ENCODE measurements at regions not wholly inside any gene's neighbourhood (a gene's known extent, or its start where the extent isn't known, plus 50 kb on each side); places are given as distances from the start of the nearest gene placed in this dataset.

GRCh38 chrX:65610481-65610880, 57.0 kb upstream of the MSN start:
- CTCF ChIA-PET: no interaction called here
- Histone ChIP-seq H3K4me1 (ENCODE audit: control insufficient read depth, insufficient read depth, low read length) (no peaks in the 10 kb centered on the region), H3K36me3 (ENCODE audit: control insufficient read depth in 2 of 2, insufficient read depth in 1 of 2, low read length in 2 of 2) (no peaks in the 10 kb centered on the region), H3K9me3 (ENCODE audit: control insufficient read depth, insufficient read depth, low read depth, low read length) (no peaks in the 10 kb centered on the region; the same call in 1 of the 2 replicates), H3K4me3 (ENCODE audit: low read depth, low read length) (no peak overlapping the region), H3K27ac (ENCODE audit: extremely low read depth, low read depth, low read length) (no peak overlapping the region)
- TF ChIP-seq ZNF580 (tag by site-specific recombination; IDR thresholded peaks at IDR 0.05) (no peak), ZNF423 (tag by site-specific recombination; IDR thresholded peaks at IDR 0.05) (no peak), ZNF140 (tag by site-specific recombination; IDR thresholded peaks at IDR 0.05) (peak; percentile 50; the same call in 1 of the 2 replicates), ZNF626 (tag by site-specific recombination; IDR thresholded peaks at IDR 0.05) (no peak), ZNF391 (tag by site-specific recombination; IDR thresholded peaks at IDR 0.05; ENCODE audit: borderline replicate concordance, low read depth) (no peak), ZNF692 (tag by site-specific recombination; IDR thresholded peaks at IDR 0.05) (no peak)
- POLR2A ChIA-PET: no interaction called here

GRCh38 chrX:65610040-65610439, 57.4 kb upstream of the MSN start:
- Histone ChIP-seq H3K27ac (ENCODE audit: extremely low read depth, low read depth, low read length) (no peak overlapping the region), H3K4me3 (ENCODE audit: low read depth, low read length) (no peak overlapping the region), H3K9me3 (ENCODE audit: control insufficient read depth, insufficient read depth, low read depth, low read length) (no peaks in the 10 kb centered on the region; the same call in 1 of the 2 replicates), H3K36me3 (ENCODE audit: control insufficient read depth in 2 of 2, insufficient read depth in 1 of 2, low read length in 2 of 2) (no peaks in the 10 kb centered on the region), H3K4me1 (ENCODE audit: control insufficient read depth, insufficient read depth, low read length) (no peaks in the 10 kb centered on the region)
- ChIA-PET POLR2A (no interaction called here), CTCF (no interaction called here)
- TF ChIP-seq ZNF501 (tag by site-specific recombination; IDR thresholded peaks at IDR 0.05) (no peak), ZNF2 (tag by site-specific recombination; IDR thresholded peaks at IDR 0.05) (no peak), ZNF324 (tag by site-specific recombination; IDR thresholded peaks at IDR 0.05) (no peak), IKZF3 (tag by site-specific recombination; IDR thresholded peaks at IDR 0.05) (no peak), EGR2 (tag by site-specific recombination; IDR thresholded peaks at IDR 0.05; ENCODE audit: low read depth) (no peak), PRDM1 (tag by site-specific recombination; IDR thresholded peaks at IDR 0.05) (no peak), ZSCAN30 (tag by site-specific recombination; IDR thresholded peaks at IDR 0.05) (no peak), ZSCAN23 (tag by site-specific recombination; IDR thresholded peaks at IDR 0.05) (no peak), ZNF571 (tag by site-specific recombination; IDR thresholded peaks at IDR 0.05) (no peak), GLIS2 (tag by site-specific recombination; IDR thresholded peaks at IDR 0.05) (no peak), ZNF521 (tag by site-specific recombination; IDR thresholded peaks at IDR 0.05) (no peak), ZNF37A (tag by site-specific recombination; IDR thresholded peaks at IDR 0.05) (no peak), ZNF398 (tag by site-specific recombination; IDR thresholded peaks at IDR 0.05) (no peak), OSR2 (tag by site-specific recombination; IDR thresholded peaks at IDR 0.05) (no peak), ZNF280D (tag by site-specific recombination; IDR thresholded peaks at IDR 0.05) (no peak), ZNF416 (tag by site-specific recombination; IDR thresholded peaks at IDR 0.05) (no peak), SETDB1 (IDR thresholded peaks at IDR 0.05; ENCODE audit: insufficient read length, low read length) (no peak), ZNF548 (tag by site-specific recombination; IDR thresholded peaks at IDR 0.05) (no peak)
